ENCODE measurements at regions not wholly inside any gene's neighbourhood (a gene's known extent, or its start where the extent isn't known, plus 50 kb on each side); places are given as distances from the start of the nearest gene placed in this dataset.

- DNase-seq (ENCODE audit: low read depth): no peak
Observed at GRCh38 chr1:58310469-58310868, 236.1 kb downstream of the OMA1 start.

- DNase-seq (ENCODE audit: low read depth): no peak
Observed at GRCh38 chr1:58308206-58308605, 238.3 kb downstream of the OMA1 start.

GRCh38 chr1:58307431-58307830 is 239.1 kb downstream of the OMA1 start:
- DNase-seq (ENCODE audit: low read depth): no peak

GRCh38 chr1:58305622-58306021 is 240.9 kb downstream of the OMA1 start:
- DNase-seq (ENCODE audit: low read depth): no peak

DNA sequence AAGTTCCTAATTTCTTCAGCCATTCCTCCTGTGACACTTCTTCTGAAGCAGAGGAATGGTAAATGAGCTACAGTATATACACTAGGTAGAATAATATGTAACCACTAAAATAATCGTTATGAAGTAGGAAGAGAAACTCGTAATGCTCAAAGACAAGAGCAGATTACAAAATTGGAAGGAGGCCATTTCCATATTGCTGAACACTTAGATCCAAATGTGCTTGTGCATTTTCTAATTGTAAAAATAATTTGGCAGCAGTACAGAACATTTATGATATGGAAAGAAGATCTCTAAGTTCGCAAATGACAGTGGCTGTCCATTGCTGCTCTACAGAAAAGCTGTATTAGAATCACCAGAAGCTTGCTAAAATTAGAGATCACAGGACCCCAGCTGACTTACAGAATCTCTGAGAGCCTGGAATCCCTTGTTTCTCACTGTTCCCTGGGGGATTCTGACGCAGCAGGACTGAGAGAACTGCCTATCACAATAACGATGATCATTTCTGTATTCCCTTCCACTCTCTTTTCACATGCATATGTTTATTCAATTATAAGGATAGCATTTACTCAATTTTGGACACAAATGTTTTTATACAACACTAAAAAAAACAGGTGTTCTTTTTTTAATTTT is 242.1 kb downstream of the OMA1 start:
- DNase-seq (ENCODE audit: low read depth): no peak

DNA sequence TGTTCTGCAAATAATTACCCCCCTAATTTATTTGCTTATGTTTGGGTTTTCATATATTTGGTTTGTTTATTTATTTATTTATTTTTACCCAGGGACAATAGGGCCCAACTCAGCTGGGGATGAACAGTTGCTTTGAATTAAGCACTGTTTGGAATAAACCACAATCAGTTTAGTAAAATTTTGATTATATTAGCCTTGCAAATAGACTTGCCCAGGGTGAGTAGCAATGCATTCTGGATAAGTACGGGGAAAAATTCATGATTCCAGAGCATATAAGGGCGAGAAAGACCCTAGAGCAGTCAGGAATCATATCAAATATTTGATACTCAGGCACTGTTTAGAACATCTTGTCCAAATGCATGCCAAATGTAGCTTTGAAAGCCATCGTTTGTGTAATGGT is 242.7 kb downstream of the OMA1 start:
- no peak for DNase-seq (ENCODE audit: low read depth)

GRCh38 chr1:58293388-58293787 is 253.1 kb downstream of the OMA1 start:
- DNase-seq (ENCODE audit: low read depth): no peak

- no peak for DNase-seq (ENCODE audit: low read depth)
Observed at GRCh38 chr1:58290685-58291372, 255.7 kb downstream of the OMA1 start.

GRCh38 chr1:58288624-58289142 is 257.8 kb downstream of the OMA1 start:
- no peak for DNase-seq (ENCODE audit: low read depth)

DNA sequence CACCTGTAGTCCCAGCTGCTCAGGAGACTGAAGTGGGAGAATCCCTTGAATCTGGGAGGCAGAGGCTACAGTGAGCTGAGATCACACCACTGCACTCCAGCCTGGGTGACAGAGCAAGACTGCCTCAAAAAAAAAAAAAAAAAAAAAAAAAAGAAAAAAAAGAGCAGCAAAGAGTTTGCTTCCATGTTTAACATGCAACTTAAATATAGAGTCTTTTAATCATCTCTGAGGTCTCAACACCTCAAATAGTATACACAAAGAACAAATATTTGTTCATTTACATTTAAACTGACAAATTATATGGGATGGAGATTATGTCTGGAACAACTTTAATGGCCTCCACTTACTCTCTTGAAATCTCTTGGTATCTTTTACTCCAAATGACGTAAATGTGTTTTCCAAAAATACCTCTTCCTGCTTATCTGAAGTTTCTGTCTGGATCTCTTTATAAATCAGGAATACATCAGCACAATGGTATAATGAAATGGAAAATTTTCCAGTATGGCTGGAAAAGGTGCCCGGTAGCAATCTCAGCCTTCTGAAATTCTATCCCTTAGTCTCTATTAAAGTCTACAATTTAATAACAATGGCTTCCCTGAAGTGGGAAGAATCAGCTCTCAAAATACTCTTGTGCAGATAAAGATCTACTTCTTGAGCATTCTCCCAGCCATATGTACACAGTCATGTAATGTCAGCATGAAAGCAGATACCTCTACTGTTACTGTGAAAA is 258.5 kb downstream of the OMA1 start:
- DNase-seq (ENCODE audit: low read depth): no peak

GRCh38 chr1:58284225-58284510 is 262.4 kb downstream of the OMA1 start:
- DNase-seq (ENCODE audit: low read depth): no peak

- DNase-seq (ENCODE audit: low read depth): no peak
Observed at GRCh38 chr1:58283388-58284224, 262.9 kb downstream of the OMA1 start.

GRCh38 chr1:58282623-58283387 is 263.7 kb downstream of the OMA1 start:
- no peak for DNase-seq (ENCODE audit: low read depth)

GRCh38 chr1:58266242-58266641 is 280.3 kb downstream of the OMA1 start:
- no peak for DNase-seq (ENCODE audit: low read depth)

- DNase-seq (ENCODE audit: low read depth): no peak
Observed at GRCh38 chr1:58264462-58264861, 282.1 kb downstream of the OMA1 start.

DNA sequence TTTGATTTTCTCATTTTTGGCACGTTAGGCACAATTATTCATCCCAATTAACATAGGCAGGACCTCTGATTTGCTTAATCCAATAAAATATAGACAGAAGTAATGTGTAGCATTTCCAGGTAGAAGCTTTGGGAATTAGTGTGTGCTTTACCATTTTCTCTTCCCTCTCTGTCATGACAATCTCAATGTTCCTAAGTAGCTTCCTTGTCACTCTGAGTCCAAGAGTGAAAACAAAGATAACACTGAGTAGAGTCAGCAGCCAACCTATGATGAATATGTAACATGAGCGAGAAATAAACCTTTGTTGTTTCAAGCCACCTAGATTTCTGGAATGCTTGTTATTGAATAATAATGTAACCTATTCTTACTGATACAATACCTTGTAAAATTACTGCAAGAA is 283.8 kb downstream of the OMA1 start:
- DNase-seq (ENCODE audit: low read depth): no peak

DNA sequence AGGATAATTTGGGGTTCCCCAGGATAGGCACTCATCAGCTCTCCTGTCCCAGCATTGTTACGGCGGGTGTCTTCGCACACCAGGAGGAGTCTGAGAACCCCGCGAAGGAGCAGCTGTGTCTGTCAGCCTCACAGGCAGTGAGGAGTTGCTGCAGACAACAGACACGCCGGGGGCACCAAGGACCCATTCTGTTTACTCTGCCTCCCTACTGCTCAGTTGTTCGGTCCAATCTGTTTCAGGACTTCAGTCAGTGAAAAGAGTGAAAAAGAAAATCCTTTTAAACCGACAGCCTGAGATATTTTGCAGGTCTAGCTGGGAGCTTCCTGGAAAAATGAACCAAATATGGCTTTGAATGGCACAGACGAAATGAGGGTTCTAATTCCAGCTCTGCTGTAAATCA is 288.4 kb downstream of the OMA1 start:
- DNase-seq (ENCODE audit: low read depth): no peak

- no peak for DNase-seq (ENCODE audit: low read depth)
Observed at GRCh38 chr1:58257003-58257402, 289.5 kb downstream of the OMA1 start.

GRCh38 chr1:58256546-58256945 is 290.0 kb downstream of the OMA1 start:
- no peak for DNase-seq (ENCODE audit: low read depth)

- no peak for DNase-seq (ENCODE audit: low read depth)
Observed at GRCh38 chr1:58256041-58256440, 290.5 kb downstream of the OMA1 start.

GRCh38 chr1:58255192-58255591 is 291.3 kb downstream of the OMA1 start:
- DNase-seq (ENCODE audit: low read depth): no peak
